AG09309 (cell line): ENCODE measurements at regions not wholly inside any gene's neighbourhood (a gene's known extent, or its start where the extent isn't known, plus 50 kb on each side); places are given as distances from the start of the nearest gene placed in this dataset.
"Not testable (repeated sequence)": the region's sequence is repeated elsewhere in the genome, so short reads cannot be mapped to it uniquely, and the experiment has no call there.

Experiments
- DNase-seq: peaks from one replicate; pipeline ENCODE4 v3.0.0-alpha.2; 2010; ENCODE audit warnings: low read depth
- H3K4me3 ChIP-seq: 2 replicates; pipeline ENCODE4 v1.5.1; 2011; ENCODE audit warnings: mild to moderate bottlenecking, low read depth, low read length, moderate library complexity; ENCODE audit not compliant: control insufficient read depth
- CTCF ChIP-seq: IDR thresholded peaks from 2 replicates; pipeline ENCODE4 v1.5.1; 2011; ENCODE audit warnings: mild to moderate bottlenecking, low read depth, low read length, inconsistent platforms; ENCODE audit not compliant: insufficient read depth, control insufficient read depth; ENCODE audit errors: missing control alignments

GRCh38 chr6:76771059-76771634 is 692.1 kb downstream of the HTR1B start:
- no peak overlapping the region for H3K4me3 ChIP-seq
- DNase-seq, result no peak
- TF ChIP-seq CTCF, result no peak

- no peak for DNase-seq
- no peak for TF ChIP-seq CTCF
- H3K4me3 ChIP-seq, result no peak overlapping the region
Measured at GRCh38 chr6:76770281-76770680, 693.0 kb downstream of the HTR1B start.

GRCh38 chr6:76768556-76768955 is 694.7 kb downstream of the HTR1B start:
- DNase-seq, result no peak
- H3K4me3 ChIP-seq, result no peak overlapping the region
- no peak for TF ChIP-seq CTCF

- TF ChIP-seq CTCF, result no peak
- no peak for DNase-seq
Measured at GRCh38 chr6:76764057-76764456, 691.6 kb upstream of the IMPG1 start.

GRCh38 chr6:76752841-76753240 is 680.4 kb upstream of the IMPG1 start:
- no peak for TF ChIP-seq CTCF
- DNase-seq, result no peak
- H3K4me3 ChIP-seq, result no peak overlapping the region

More at GRCh38 chr6:76764057-76764456, 691.6 kb upstream of the IMPG1 start:
- no peak overlapping the region for H3K4me3 ChIP-seq

GRCh38 chr6:76745388-76745787 is 672.9 kb upstream of the IMPG1 start:
- H3K4me3 ChIP-seq, DNase-seq: not testable (repeated sequence)

- DNase-seq, H3K4me3 ChIP-seq: not testable (repeated sequence)
Measured at GRCh38 chr6:76744151-76744720, 671.8 kb upstream of the IMPG1 start.

- H3K4me3 ChIP-seq, result no peak overlapping the region
- TF ChIP-seq CTCF, result no peak
- DNase-seq, result no peak
Measured at GRCh38 chr6:76742919-76743318, 670.5 kb upstream of the IMPG1 start.
